Right lobe of liver (tissue), 4 donors: ENCODE measurements at regions not wholly inside any gene's neighbourhood (a gene's known extent, or its start where the extent isn't known, plus 50 kb on each side); places are given as distances from the start of the nearest gene placed in this dataset.

ENCODE experiments used
- POLR2A ChIP-seq: fragments of 450-650 bp; IDR thresholded peaks from one replicate; pipeline ENCODE4 v1.6.1; 2017; ENCODE audit warnings: antibody characterized with exemption, mild to moderate bottlenecking
- TF ChIP-seq, protein P1 (sequence below), 4 donors: fragments of 200-600 bp in 3 of 4; fragments of 450-650 bp in 1 of 4; IDR thresholded peaks; one replicate each; pipeline versions ENCODE4 v1.5.1 to v1.8.0; 2016 to 2022; ENCODE audit warnings: antibody characterized with exemption in 4 of 4, mild to moderate bottlenecking in 2 of 4
- donor health status: DM: no; HTN: no; CAD: no.
- donor health status: DM: no; HTN: no; CAD: no.
- donor health status: DM: no; HTN: yes; CAD: no.

DNA sequence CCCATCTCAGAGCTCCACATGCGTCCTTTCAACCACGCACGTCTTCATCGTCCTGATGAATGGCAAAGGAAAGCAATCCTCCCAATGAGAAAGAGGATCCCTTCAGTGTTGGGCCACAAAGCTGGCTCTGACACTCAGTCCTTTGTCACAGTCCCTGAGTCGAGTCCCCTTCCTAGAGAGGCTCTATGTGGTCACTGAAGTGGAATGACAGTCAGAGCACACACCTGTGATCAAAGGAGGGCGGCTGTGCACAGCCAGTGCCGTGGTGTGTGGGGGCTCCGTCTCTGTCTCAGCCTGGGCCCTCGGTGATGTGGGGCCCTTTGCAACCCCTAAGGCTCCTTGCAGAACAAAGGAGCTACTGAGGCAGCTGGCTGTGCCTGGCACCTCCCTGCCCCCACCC lies 157.3 kb upstream of the APCDD1 start:
- TF ChIP-seq, protein P1, sequence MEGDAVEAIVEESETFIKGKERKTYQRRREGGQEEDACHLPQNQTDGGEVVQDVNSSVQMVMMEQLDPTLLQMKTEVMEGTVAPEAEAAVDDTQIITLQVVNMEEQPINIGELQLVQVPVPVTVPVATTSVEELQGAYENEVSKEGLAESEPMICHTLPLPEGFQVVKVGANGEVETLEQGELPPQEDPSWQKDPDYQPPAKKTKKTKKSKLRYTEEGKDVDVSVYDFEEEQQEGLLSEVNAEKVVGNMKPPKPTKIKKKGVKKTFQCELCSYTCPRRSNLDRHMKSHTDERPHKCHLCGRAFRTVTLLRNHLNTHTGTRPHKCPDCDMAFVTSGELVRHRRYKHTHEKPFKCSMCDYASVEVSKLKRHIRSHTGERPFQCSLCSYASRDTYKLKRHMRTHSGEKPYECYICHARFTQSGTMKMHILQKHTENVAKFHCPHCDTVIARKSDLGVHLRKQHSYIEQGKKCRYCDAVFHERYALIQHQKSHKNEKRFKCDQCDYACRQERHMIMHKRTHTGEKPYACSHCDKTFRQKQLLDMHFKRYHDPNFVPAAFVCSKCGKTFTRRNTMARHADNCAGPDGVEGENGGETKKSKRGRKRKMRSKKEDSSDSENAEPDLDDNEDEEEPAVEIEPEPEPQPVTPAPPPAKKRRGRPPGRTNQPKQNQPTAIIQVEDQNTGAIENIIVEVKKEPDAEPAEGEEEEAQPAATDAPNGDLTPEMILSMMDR (IDR thresholded peaks at IDR 0.05), result no peak
- TF ChIP-seq POLR2A, result no peak
